GM19455 (cell line): ENCODE measurements at regions not wholly inside any gene's neighbourhood (a gene's known extent, or its start where the extent isn't known, plus 50 kb on each side); places are given as distances from the start of the nearest gene placed in this dataset.

ENCODE experiments used
- ATAC-seq: cut with Tn5 transposase; IDR thresholded peaks from one replicate; pipeline ENCODE4 v1.9.1; 2021; ENCODE audit not compliant: unreplicated experiment

GRCh38 chr15:93152360-93152759 lies 63.3 kb upstream of the RGMA start:
- no peak for ATAC-seq

- no peak for ATAC-seq
Observed at GRCh38 chr15:93150910-93151881, 62.2 kb upstream of the RGMA start.

GRCh38 chr15:93146601-93147000 lies 57.6 kb upstream of the RGMA start:
- no peak for ATAC-seq

GRCh38 chr15:93146196-93146595 lies 57.2 kb upstream of the RGMA start:
- no peak for ATAC-seq

GRCh38 chr15:93144463-93145236 lies 55.6 kb upstream of the RGMA start:
- no peak for ATAC-seq

- no peak for ATAC-seq
Observed at GRCh38 chr15:93143186-93143585, 54.2 kb upstream of the RGMA start.

- peak; percentile 59 for ATAC-seq
Observed at GRCh38 chr15:93141371-93141794, 52.4 kb upstream of the RGMA start.

- ATAC-seq = no peak
Observed at GRCh38 chr15:93139436-93139835, 50.4 kb upstream of the RGMA start.

- no peak for ATAC-seq
Observed at GRCh38 chr15:93138681-93139250, 49.8 kb upstream of the RGMA start.
